GM12878 (cell line): ENCODE measurements at regions not wholly inside any gene's neighbourhood (a gene's known extent, or its start where the extent isn't known, plus 50 kb on each side); places are given as distances from the start of the nearest gene placed in this dataset.
"Not testable (repeated sequence)": the region's sequence is repeated elsewhere in the genome, so short reads cannot be mapped to it uniquely, and the experiment has no call there.

Experiments used
- CREB1 ChIP-seq: IDR thresholded peaks from 2 replicates; pipeline ENCODE4 v1.6.1; 2012; ENCODE audit warnings: low read depth, mild to moderate bottlenecking, inconsistent platforms
- EP300 ChIP-seq, 2 experiments: fragments of 150-350 bp in 1 of 2; IDR thresholded peaks; 2 replicates each; pipeline ENCODE4 v1.6.1; 2011 to 2012; ENCODE audit warnings: low read depth in 2 of 2, low read length in 2 of 2, borderline replicate concordance in 1 of 2, improper control_type of control experiment in 1 of 2, inconsistent platforms in 1 of 2; ENCODE audit not compliant: control insufficient read depth in 1 of 2
- EZH2 ChIP-seq: IDR thresholded peaks from 2 replicates; pipeline ENCODE4 v1.6.1; 2012; ENCODE audit warnings: low read depth, mild to moderate bottlenecking, control low read depth, inconsistent platforms, low read length, borderline replicate concordance; ENCODE audit not compliant: control insufficient read depth
- MXI1 ChIP-seq: fragments of 150-350 bp; IDR thresholded peaks from 2 replicates; pipeline ENCODE4 v1.6.1; 2011; ENCODE audit warnings: low read depth, mild to moderate bottlenecking, inconsistent platforms, low read length, improper control_type of control experiment
- POLR2A ChIP-seq: IDR thresholded peaks from 2 replicates; pipeline ENCODE4 v1.6.1; 2011; ENCODE audit warnings: low read depth, mild to moderate bottlenecking, low read length
- RFX5 ChIP-seq: IDR thresholded peaks from 2 replicates; pipeline ENCODE4 v1.6.1; 2011; ENCODE audit warnings: low read depth, low read length, improper control_type of control experiment
- SMARCA5 ChIP-seq: fragments of 450-650 bp; IDR thresholded peaks from 2 replicates; pipeline ENCODE4 v1.6.1; 2017; ENCODE audit warnings: mild to moderate bottlenecking
- TAF1 ChIP-seq: IDR thresholded peaks from 2 replicates; pipeline ENCODE4 v1.6.1; 2011; ENCODE audit warnings: mild to moderate bottlenecking, low read depth, low read length, borderline replicate concordance
- TF ChIP-seq, protein P1 (sequence below), 3 experiments: IDR thresholded peaks in 2 of 3; conservative IDR thresholded peaks in 1 of 3; 2 replicates each; pipeline ENCODE4 v1.5.1; 2011; ENCODE audit warnings: low read depth in 3 of 3, low read length in 3 of 3, mild to moderate bottlenecking in 3 of 3, control low read depth in 2 of 3, moderate library complexity in 2 of 3, inconsistent platforms in 1 of 3, mixed read lengths in 1 of 3; ENCODE audit not compliant: control insufficient read depth in 2 of 3, insufficient read depth in 1 of 3; ENCODE audit errors: extremely low read depth in 1 of 3
- TF ChIP-seq, protein P2 (sequence below): fragments of 150-350 bp; IDR thresholded peaks from 2 replicates; pipeline ENCODE4 v1.6.1; 2014; ENCODE audit warnings: mild to moderate bottlenecking, low read depth, low read length

DNA sequence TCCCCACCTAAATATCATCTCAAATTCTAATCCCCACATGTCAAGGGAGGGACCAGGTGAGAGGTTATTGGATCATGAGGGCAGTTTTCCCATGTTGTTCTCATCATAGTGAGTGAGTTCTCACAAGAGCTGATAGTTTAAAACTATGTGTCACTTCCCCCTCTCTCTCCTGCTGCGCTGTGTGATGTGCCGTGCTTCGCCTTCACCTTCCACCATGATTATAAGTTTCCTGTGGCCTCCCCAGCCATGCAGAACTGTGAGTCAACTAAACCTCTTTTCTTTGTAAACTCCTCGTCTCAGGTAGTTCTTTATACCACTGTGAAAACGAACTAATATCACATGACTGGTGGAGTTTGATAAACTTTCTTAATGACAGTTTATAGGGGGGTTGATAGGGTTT, 839.5 kb downstream of the TMEM121 start:
- not testable (repeated sequence) for TF ChIP-seq EZH2; EP300 (IDR thresholded peaks at IDR 0.05; ENCODE audit: borderline replicate concordance in 1 of 2, control insufficient read depth in 1 of 2, low read depth in 2 of 2, low read length in 2 of 2); MXI1; CREB1; SMARCA5; TAF1; POLR2A; RFX5
- TF ChIP-seq, protein P1, sequence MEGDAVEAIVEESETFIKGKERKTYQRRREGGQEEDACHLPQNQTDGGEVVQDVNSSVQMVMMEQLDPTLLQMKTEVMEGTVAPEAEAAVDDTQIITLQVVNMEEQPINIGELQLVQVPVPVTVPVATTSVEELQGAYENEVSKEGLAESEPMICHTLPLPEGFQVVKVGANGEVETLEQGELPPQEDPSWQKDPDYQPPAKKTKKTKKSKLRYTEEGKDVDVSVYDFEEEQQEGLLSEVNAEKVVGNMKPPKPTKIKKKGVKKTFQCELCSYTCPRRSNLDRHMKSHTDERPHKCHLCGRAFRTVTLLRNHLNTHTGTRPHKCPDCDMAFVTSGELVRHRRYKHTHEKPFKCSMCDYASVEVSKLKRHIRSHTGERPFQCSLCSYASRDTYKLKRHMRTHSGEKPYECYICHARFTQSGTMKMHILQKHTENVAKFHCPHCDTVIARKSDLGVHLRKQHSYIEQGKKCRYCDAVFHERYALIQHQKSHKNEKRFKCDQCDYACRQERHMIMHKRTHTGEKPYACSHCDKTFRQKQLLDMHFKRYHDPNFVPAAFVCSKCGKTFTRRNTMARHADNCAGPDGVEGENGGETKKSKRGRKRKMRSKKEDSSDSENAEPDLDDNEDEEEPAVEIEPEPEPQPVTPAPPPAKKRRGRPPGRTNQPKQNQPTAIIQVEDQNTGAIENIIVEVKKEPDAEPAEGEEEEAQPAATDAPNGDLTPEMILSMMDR (IDR thresholded peaks at IDR 0.05 in 2 of 3, conservative IDR thresholded peaks at IDR 0.05 in 1 of 3; ENCODE audit: control insufficient read depth in 2 of 3, extremely low read depth in 1 of 3, insufficient read depth in 1 of 3, low read depth in 3 of 3, low read length in 3 of 3) = not testable (repeated sequence)
- TF ChIP-seq, protein P2, sequence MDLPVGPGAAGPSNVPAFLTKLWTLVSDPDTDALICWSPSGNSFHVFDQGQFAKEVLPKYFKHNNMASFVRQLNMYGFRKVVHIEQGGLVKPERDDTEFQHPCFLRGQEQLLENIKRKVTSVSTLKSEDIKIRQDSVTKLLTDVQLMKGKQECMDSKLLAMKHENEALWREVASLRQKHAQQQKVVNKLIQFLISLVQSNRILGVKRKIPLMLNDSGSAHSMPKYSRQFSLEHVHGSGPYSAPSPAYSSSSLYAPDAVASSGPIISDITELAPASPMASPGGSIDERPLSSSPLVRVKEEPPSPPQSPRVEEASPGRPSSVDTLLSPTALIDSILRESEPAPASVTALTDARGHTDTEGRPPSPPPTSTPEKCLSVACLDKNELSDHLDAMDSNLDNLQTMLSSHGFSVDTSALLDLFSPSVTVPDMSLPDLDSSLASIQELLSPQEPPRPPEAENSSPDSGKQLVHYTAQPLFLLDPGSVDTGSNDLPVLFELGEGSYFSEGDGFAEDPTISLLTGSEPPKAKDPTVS = not testable (repeated sequence)
